GM21526 (cell line): ENCODE measurements at regions not wholly inside any gene's neighbourhood (a gene's known extent, or its start where the extent isn't known, plus 50 kb on each side); places are given as distances from the start of the nearest gene placed in this dataset.

Experiments used
- ATAC-seq: cut with Tn5 transposase; IDR thresholded peaks from one replicate; pipeline ENCODE4 v1.9.1; 2021; ENCODE audit warnings: moderate library complexity; ENCODE audit not compliant: unreplicated experiment, low FRiP score

DNA sequence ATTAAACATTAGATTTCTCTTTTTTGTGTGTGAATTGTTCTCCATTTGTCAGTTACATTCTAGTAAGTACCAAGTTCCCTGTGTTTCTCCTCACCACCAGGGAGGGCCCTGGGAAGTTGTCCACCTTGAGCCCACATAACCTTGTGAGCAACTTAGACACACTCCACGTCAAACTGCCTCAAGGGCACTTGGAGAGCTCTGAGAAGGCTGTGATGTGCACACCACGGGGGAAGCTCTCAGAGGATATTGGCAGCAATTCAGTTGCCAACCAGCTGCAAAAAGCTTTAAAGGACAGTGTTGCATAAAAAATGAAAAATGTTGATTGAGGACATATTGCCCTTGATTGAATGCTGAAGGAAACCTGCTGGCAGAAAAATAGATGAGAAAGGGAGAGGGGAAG lies 743.6 kb downstream of the RNF144A start:
- no peak for ATAC-seq

GRCh38 chr2:7661502-7661901 lies 744.3 kb downstream of the RNF144A start:
- no peak for ATAC-seq

DNA sequence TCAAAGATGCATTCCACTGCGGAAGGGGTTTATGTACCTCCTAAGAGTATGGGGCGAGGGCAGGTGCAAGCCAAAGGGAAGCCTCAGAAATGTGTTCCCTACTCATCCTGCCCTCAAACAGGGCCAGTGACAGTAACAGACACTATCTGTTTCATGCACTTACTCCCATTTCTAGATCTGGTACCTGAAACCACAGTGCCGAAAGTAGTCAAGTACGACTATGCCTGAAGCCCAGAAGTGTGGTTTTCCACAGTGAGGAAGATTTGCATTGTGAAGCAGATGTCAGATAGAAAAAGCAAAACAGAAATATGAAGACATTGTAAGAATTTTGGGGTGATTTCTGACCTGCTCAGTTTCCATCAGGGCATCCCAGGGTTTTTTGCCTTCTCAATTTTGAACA lies 748.7 kb downstream of the RNF144A start:
- no peak for ATAC-seq

GRCh38 chr2:7666596-7667259 lies 749.5 kb downstream of the RNF144A start:
- ATAC-seq = no peak

DNA sequence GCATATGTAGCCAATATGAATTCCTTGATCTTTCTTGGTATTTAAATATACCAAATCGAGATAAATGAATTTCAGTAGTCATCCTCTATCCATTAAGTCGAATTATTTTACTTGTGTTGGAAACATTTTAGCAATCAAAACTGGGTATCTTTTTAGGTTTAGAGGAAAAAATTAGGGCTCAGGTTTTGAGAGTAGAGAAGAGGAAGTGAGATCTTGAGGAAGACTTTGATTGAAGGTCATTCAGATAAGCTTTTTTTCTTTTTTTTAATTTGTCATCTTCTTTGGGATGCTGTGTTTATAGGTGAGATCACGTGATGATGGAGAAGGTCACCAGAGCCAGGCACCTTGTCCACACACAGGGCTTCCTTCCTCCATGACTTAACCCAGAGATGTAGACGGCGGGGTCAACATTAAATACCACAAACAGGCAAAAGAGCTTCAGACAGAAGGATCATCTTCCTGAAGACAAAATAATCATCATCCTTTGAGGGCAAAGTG lies 750.1 kb downstream of the RNF144A start:
- ATAC-seq = no peak

DNA sequence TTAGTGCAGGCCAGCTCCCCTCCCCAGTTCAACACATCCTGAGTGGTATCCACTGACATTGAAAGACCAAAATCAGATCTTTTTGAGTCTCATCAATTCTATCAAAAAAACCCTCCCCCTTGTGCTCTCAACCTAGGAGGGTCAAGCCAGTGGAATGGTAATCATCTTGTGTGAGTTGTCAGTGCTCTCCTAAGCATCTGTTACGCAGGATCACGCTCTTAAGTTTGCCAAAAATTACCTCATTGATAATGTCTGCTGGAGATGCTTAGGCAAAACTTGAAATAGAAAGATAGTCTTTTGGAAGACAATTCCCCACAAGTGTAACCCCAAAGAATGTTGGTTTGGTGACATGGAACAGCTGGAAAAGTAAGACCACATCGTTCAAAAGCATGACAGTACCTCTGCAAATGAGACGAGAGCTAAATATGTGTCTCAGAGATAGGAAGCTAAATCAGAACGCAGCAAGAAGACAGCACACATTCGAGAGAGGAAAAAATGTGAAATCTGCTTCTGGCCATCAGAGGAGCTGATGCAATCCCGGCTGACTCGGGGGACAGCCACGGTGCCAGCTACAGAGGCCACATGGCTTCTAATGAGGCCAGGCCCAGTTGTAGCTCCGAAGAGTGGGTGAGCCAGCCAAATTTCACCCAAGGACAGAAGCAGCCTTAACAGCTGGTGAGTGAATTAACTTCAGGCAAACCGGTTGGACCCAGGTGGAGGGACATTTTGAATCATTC lies 753.9 kb downstream of the RNF144A start:
- no peak for ATAC-seq

DNA sequence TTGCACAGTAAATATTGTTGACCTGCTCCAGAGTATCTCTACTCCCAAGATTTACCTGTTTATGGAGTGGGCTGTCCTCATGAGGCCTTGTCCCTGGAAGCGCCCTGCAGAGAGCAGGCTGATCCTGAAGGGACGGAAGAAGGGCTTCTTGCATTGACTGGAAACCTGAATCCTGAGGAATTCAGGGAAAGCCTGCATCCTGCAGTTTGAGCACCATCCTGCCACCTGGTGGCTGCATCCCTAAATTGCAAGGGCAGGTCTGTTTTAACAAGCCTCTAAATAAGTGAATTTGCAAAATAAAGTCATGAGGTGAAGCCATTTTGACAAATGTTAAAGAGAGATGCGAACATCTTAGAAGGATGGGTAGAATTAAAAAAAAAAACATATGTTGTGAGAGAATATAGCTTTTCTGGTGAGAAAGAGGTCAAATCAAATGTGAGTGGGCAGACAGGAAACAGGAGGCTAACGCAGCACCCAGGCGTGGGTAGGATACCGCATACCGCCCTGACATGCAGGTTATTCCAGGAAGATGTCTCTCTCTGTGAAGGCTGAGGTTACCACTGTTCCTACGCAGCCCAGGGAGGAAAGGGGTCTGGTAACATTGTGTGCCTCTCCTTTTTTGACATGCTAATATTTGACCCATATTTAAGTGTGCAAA lies 754.9 kb downstream of the RNF144A start:
- ATAC-seq = no peak

DNA sequence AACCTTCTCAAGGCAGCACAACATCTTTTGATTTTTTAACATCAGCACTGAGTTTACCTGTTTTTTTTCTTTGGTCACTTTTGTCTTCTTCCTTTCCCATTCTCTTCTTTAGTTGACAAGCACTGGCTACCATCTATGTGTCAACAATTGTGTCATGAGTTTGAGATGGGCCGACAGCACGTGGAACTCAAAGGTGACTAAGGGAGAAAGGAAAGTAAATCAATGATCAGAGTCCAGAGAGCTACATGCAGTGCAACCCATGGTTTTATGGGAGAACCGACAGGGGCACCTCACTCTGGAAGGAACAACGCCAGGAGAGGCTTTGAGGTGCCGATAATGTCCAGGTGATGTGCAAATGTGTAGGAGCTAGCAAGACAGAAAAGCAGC lies 755.5 kb downstream of the RNF144A start:
- ATAC-seq = no peak

- no peak for ATAC-seq
Measured at GRCh38 chr2:7673101-7673500, 755.9 kb downstream of the RNF144A start.

- ATAC-seq = no peak
Measured at GRCh38 chr2:7673853-7674252, 756.6 kb downstream of the RNF144A start.

GRCh38 chr2:7674606-7675005 lies 757.4 kb downstream of the RNF144A start:
- no peak for ATAC-seq

DNA sequence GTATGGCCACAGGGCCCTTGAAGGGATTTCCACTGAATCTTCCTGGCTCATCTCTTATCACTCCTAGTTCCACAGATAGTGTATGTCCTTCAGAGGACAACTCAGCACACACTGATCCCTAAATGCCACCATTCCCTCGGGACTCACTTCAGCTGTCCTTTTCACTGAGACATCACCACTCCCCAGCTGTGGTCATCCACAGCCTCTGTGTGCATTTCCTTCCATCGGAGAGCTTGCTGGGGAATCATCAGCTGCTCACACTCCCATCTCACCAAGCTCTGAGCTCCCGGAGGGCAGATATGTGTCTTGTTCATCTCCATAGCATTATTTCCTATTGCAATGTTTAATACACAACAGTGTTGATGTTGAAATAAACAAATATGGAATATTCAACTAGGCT lies 759.5 kb downstream of the RNF144A start:
- no peak for ATAC-seq

DNA sequence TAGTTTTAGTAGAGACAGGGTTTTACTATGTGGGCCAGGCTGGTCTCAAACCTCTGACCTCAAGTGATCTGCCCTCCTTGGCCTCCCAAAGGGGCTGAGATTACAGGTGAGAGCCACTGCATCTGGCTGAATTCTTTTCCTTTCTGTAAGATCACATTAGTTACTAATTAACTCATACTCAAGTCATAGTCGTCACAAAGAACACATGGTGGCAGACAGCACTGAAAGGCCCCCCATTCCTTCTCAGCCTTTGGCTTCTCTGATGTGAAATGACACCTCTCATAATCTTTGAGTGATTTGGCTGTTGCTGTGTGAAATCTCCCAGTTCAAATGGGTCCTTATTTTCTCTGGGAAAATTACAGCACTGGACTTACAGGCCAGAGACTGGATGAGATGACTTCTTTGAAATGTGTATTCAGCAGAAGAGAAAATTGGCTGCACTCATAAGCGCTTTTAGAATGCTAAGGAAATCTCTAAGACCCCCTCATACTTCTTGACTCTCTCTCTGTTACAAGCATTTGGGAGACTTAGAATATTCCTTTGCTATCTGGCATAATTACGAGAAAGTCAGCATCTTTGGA lies 764.8 kb downstream of the RNF144A start:
- no peak for ATAC-seq

GRCh38 chr2:7683196-7683595 lies 766.0 kb downstream of the RNF144A start:
- no peak for ATAC-seq

DNA sequence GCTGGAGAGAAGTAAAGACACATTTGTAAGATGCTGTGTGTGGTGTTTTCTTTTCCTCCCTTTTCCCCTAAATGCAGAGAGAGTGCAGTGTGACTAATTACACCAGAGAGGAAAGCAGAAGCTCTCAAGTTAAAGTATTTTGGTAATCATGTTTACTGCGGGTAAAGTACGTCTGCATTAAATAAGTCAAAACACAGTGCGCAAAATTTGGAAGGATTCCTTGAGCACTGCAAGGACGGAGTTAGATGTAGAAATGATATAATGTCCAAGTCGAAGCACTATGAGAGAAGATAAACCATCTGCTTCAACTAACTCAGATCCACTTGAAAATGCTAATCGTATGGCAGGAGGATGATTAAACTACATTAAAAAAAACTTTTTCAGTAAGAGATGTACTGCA lies 766.5 kb downstream of the RNF144A start:
- no peak for ATAC-seq

DNA sequence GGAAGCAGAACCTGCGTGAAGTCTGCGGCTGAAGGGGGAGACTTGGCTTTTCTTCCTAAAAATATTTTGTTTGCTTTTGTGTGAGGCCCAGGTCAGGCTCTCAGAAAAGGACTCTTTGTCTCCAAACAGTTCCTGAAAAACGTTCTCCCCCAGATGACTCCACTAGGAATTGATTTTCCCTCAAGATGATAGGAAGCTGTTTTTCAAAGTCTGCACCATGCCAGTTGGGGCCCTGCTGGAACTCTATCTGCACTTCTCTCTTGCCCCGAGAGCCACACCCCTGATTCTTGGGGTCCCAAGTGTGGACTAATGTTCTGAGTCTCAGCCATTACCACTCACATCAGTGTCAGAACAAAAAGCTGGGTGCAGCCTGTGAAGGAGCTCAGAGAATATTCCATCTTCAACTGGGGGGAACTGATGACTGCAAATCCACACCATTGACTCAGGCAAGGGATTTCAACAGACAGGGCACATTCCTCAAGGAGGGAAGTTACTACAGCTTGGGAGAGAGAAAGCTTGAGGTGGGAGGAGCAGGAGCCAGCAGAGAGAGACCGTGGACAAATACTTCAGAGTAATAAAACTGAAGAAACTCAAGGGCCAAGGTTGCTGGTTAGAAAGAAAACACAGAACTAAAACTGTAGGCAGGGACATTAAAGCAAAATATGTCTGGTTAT lies 768.3 kb downstream of the RNF144A start:
- ATAC-seq = no peak

- no peak for ATAC-seq
Measured at GRCh38 chr2:7686016-7686385, 768.8 kb downstream of the RNF144A start.

GRCh38 chr2:7691961-7692656 lies 774.9 kb downstream of the RNF144A start:
- no peak for ATAC-seq

DNA sequence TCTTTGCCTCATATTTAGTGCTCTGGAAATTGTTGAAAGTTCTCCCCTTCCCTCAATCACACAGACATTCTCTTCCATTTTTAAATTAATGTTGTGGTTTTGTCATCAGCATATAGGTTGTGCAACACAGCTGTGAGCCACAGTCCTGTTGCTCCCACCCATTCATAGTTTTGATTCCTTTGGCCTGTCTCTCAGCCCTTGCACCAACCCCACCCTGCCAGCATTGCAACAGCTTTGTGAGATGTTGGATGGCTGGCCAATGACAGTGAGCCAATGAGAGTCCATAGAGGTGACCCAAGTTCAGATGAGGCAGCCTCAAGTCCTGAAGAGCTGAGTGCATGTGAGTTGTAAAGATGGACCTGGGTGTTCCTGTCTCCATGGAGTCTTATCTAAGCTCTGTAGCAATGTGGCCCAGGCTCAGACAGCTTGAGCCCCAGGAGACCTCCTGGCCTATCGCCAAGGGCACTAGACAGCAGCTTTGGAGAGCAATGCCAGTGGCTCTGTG lies 775.5 kb downstream of the RNF144A start:
- no peak for ATAC-seq
